WTC11 (cell line): ENCODE measurements at regions not wholly inside any gene's neighbourhood (a gene's known extent, or its start where the extent isn't known, plus 50 kb on each side); places are given as distances from the start of the nearest gene placed in this dataset.
A peak's percentile ranks its signal among the peaks of the same experiment; 100 is the strongest.

ENCODE experiments used
- ATAC-seq: fragments of 200-7000 bp; cut with Tn5 transposase; 2 replicates; pipeline ENCODE4 v1.10.0; 2021; ENCODE audit warnings: mild to moderate bottlenecking, moderate library complexity
- CTCF ChIA-PET: fragments of 300-600 bp; sonication (Branson Sonifier 250); formaldehyde crosslinking; loops from one replicate; lab custom pipeline; 2021; ENCODE audit warnings: antibody characterized with exemption; lab: Charles Lee
- POLR2A ChIA-PET: fragments of 350-600 bp; sonication (Branson Sonifier 250); formaldehyde crosslinking; loops from one replicate; lab custom pipeline; 2021; ENCODE audit warnings: antibody characterized with exemption; lab: Charles Lee
- DNase-seq: peaks from one replicate; pipeline ENCODE4 v3.0.0; 2021; ENCODE audit warnings: low spot score
- H3K27ac Mint-ChIP-seq: 2 replicates; pipeline ENCODE4 v1.8.0; 2021; ENCODE audit warnings: mixed read lengths
- H3K27me3 Mint-ChIP-seq: 2 replicates; pipeline ENCODE4 v1.8.0; 2021; ENCODE audit warnings: low read depth, mild to moderate bottlenecking, moderate library complexity, mixed read lengths
- H3K36me3 Mint-ChIP-seq: 2 replicates; pipeline ENCODE4 v1.8.0; 2021; ENCODE audit warnings: mixed read lengths
- H3K4me1 Mint-ChIP-seq: 2 replicates; pipeline ENCODE4 v1.8.0; 2022; ENCODE audit warnings: mixed read lengths
- H3K4me3 Mint-ChIP-seq: 2 replicates; pipeline ENCODE4 v1.8.0; 2021; ENCODE audit warnings: mild to moderate bottlenecking, moderate library complexity, mixed read lengths
- H3K9me3 Mint-ChIP-seq: 2 replicates; pipeline ENCODE4 v1.8.0; 2021; ENCODE audit warnings: mixed read lengths
- AR ChIP-seq: fragments of 250-450 bp; sonication (Bioruptor Pico); IDR thresholded peaks from 2 replicates; pipeline ENCODE4 v1.9.0; 2021; ENCODE audit warnings: mild to moderate bottlenecking
- ARID4B ChIP-seq: sonication (generic); formaldehyde crosslinking; IDR thresholded peaks from 2 replicates; pipeline ENCODE4 v1.8.0; 2023; ENCODE audit warnings: missing genetic modification reagents, mild to moderate bottlenecking, borderline replicate concordance
- CREB1 ChIP-seq: sonication (generic); formaldehyde crosslinking; IDR thresholded peaks from 2 replicates; pipeline ENCODE4 v1.8.0; 2023; ENCODE audit warnings: mild to moderate bottlenecking, missing genetic modification reagents
- CREM ChIP-seq: sonication (generic); formaldehyde crosslinking; IDR thresholded peaks from 2 replicates; pipeline ENCODE4 v1.8.1; 2022; ENCODE audit warnings: mild to moderate bottlenecking, missing genetic modification reagents, moderate library complexity
- GRHL2 ChIP-seq: fragments of 250-450 bp; sonication (Bioruptor Pico); IDR thresholded peaks from 2 replicates; pipeline ENCODE4 v1.8.0; 2022; ENCODE audit warnings: mild to moderate bottlenecking, moderate library complexity; ENCODE audit not compliant: insufficient replicate concordance, severe bottlenecking
- GTF2I ChIP-seq: fragments of 250-450 bp; sonication (Bioruptor Pico); conservative IDR thresholded peaks from 2 replicates; pipeline ENCODE4 v1.4.0; 2021; ENCODE audit warnings: mild to moderate bottlenecking
- MLX ChIP-seq: sonication (generic); formaldehyde crosslinking; IDR thresholded peaks from 2 replicates; pipeline ENCODE4 v1.8.1; 2023; ENCODE audit warnings: mild to moderate bottlenecking, missing genetic modification reagents, moderate library complexity
- NFATC4 ChIP-seq: fragments of 250-450 bp; sonication (Bioruptor Pico); IDR thresholded peaks from 2 replicates; pipeline ENCODE4 v1.9.0; 2021; ENCODE audit warnings: mild to moderate bottlenecking
- NR2C2 ChIP-seq: sonication (generic); formaldehyde crosslinking; IDR thresholded peaks from 2 replicates; pipeline ENCODE4 v1.8.0; 2022; ENCODE audit warnings: mild to moderate bottlenecking, missing genetic modification reagents
- PRRX2 ChIP-seq: fragments of 250-450 bp; sonication (Bioruptor Pico); IDR thresholded peaks from 2 replicates; pipeline ENCODE4 v1.8.0; 2021; ENCODE audit warnings: mild to moderate bottlenecking
- ZNF138 ChIP-seq: sonication (generic); formaldehyde crosslinking; conservative IDR thresholded peaks from 2 replicates; pipeline ENCODE4 v1.8.1; 2022; ENCODE audit warnings: mild to moderate bottlenecking, moderate library complexity, missing genetic modification reagents
- ZNF263 ChIP-seq: sonication (generic); formaldehyde crosslinking; IDR thresholded peaks from 2 replicates; pipeline ENCODE4 v1.8.1; 2022; ENCODE audit warnings: low read depth, mild to moderate bottlenecking, moderate library complexity, missing genetic modification reagents
- ZNF416 ChIP-seq: fragments of 250-450 bp; sonication (Bioruptor Pico); IDR thresholded peaks from 2 replicates; pipeline ENCODE4 v1.9.0; 2021; ENCODE audit warnings: mild to moderate bottlenecking, inconsistent platforms
- ZNF425 ChIP-seq: fragments of 250-450 bp; sonication (Bioruptor Pico); conservative IDR thresholded peaks from 2 replicates; pipeline ENCODE4 v1.9.0; 2021; ENCODE audit warnings: mild to moderate bottlenecking
- TF ChIP-seq, protein P1 (sequence below): sonication (generic); formaldehyde crosslinking; IDR thresholded peaks from 2 replicates; pipeline ENCODE4 v1.8.1; 2023; ENCODE audit warnings: mild to moderate bottlenecking, missing genetic modification reagents
- TF ChIP-seq, protein P2 (sequence below): fragments of 250-450 bp; sonication (Bioruptor Pico); IDR thresholded peaks from 2 replicates; pipeline ENCODE4 v1.9.0; 2021; ENCODE audit warnings: mild to moderate bottlenecking, borderline replicate concordance
- TF ChIP-seq, protein P3 (sequence below): fragments of 250-450 bp; sonication (Bioruptor Pico); IDR thresholded peaks from 2 replicates; pipeline ENCODE4 v2.1.2; 2022; ENCODE audit warnings: mild to moderate bottlenecking, moderate library complexity

DNA sequence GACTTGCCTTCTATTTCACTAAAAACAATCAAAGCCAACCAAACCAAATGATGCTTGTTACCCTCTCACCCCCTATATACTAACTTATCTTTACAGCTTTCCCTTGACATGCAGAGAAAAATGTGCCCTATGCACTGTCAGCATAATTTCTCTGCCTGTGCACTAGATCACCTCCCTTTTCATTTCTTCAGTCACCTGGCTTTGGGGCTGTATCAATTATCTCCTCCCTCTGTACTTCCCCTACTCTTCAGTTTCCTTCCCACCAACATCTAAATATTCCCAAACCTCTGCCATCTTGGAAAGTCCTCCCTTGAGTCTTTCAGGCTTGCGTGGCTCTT lies 103.5 kb upstream of the TAPT1 start (continued):
- TF ChIP-seq, protein P1, sequence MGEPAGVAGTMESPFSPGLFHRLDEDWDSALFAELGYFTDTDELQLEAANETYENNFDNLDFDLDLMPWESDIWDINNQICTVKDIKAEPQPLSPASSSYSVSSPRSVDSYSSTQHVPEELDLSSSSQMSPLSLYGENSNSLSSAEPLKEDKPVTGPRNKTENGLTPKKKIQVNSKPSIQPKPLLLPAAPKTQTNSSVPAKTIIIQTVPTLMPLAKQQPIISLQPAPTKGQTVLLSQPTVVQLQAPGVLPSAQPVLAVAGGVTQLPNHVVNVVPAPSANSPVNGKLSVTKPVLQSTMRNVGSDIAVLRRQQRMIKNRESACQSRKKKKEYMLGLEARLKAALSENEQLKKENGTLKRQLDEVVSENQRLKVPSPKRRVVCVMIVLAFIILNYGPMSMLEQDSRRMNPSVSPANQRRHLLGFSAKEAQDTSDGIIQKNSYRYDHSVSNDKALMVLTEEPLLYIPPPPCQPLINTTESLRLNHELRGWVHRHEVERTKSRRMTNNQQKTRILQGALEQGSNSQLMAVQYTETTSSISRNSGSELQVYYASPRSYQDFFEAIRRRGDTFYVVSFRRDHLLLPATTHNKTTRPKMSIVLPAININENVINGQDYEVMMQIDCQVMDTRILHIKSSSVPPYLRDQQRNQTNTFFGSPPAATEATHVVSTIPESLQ, result no peak
- TF ChIP-seq ZNF138 (CRISPR knock-in tag) (no peak), GRHL2 (no peak), ZNF263 (CRISPR knock-in tag) (no peak), ARID4B (no peak), ZNF425 (CRISPR knock-in tag) (no peak), CREB1 (CRISPR knock-in tag) (no peak), CREM (CRISPR knock-in tag) (no peak)
- TF ChIP-seq, protein P2, sequence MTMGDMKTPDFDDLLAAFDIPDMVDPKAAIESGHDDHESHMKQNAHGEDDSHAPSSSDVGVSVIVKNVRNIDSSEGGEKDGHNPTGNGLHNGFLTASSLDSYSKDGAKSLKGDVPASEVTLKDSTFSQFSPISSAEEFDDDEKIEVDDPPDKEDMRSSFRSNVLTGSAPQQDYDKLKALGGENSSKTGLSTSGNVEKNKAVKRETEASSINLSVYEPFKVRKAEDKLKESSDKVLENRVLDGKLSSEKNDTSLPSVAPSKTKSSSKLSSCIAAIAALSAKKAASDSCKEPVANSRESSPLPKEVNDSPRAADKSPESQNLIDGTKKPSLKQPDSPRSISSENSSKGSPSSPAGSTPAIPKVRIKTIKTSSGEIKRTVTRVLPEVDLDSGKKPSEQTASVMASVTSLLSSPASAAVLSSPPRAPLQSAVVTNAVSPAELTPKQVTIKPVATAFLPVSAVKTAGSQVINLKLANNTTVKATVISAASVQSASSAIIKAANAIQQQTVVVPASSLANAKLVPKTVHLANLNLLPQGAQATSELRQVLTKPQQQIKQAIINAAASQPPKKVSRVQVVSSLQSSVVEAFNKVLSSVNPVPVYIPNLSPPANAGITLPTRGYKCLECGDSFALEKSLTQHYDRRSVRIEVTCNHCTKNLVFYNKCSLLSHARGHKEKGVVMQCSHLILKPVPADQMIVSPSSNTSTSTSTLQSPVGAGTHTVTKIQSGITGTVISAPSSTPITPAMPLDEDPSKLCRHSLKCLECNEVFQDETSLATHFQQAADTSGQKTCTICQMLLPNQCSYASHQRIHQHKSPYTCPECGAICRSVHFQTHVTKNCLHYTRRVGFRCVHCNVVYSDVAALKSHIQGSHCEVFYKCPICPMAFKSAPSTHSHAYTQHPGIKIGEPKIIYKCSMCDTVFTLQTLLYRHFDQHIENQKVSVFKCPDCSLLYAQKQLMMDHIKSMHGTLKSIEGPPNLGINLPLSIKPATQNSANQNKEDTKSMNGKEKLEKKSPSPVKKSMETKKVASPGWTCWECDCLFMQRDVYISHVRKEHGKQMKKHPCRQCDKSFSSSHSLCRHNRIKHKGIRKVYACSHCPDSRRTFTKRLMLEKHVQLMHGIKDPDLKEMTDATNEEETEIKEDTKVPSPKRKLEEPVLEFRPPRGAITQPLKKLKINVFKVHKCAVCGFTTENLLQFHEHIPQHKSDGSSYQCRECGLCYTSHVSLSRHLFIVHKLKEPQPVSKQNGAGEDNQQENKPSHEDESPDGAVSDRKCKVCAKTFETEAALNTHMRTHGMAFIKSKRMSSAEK (CRISPR knock-in tag), result no peak

- ChIA-PET POLR2A (no interaction called here), CTCF (no interaction called here)
- no peak for DNase-seq
- ATAC-seq, result 0 out of 2 replicates have a peak, but pooled peaks have one; percentile 30
- H3K9me3 Mint-ChIP-seq, result no peaks in the 10 kb centered on the region
- no peak overlapping the region for H3K27ac Mint-ChIP-seq
- H3K4me1 Mint-ChIP-seq, result 0 out of 2 replicates have a peak, but pooled peaks cover 3% of the 10 kb centered on the region
- no peaks in the 10 kb centered on the region for H3K36me3 Mint-ChIP-seq
- H3K4me3 Mint-ChIP-seq, result no peak overlapping the region
- no peaks in the 10 kb centered on the region; the same call in 1 of the 2 replicates for H3K27me3 Mint-ChIP-seq
- TF ChIP-seq AR (CRISPR knock-in tag) (no peak), MLX (CRISPR knock-in tag) (no peak), GTF2I (CRISPR knock-in tag) (no peak), NR2C2 (CRISPR knock-in tag) (no peak), NFATC4 (no peak), ZNF416 (CRISPR knock-in tag) (no peak), PRRX2 (CRISPR knock-in tag) (no peak)
- TF ChIP-seq, protein P3, sequence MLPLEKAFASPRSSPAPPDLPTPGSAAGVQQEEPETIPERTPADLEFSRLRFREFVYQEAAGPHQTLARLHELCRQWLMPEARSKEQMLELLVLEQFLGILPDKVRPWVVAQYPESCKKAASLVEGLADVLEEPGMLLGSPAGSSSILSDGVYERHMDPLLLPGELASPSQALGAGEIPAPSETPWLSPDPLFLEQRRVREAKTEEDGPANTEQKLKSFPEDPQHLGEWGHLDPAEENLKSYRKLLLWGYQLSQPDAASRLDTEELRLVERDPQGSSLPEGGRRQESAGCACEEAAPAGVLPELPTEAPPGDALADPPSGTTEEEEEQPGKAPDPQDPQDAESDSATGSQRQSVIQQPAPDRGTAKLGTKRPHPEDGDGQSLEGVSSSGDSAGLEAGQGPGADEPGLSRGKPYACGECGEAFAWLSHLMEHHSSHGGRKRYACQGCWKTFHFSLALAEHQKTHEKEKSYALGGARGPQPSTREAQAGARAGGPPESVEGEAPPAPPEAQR (CRISPR knock-in tag), result no peak
Observed at GRCh38 chr4:16329125-16329796, 103.0 kb upstream of the TAPT1 start.
